Heart left ventricle (tissue), 16 donors: ENCODE measurements at regions not wholly inside any gene's neighbourhood (a gene's known extent, or its start where the extent isn't known, plus 50 kb on each side); places are given as distances from the start of the nearest gene placed in this dataset.

Source experiments
- ATAC-seq, 4 donors: fragments of 200-7000 bp; cut with Tn5 transposase; one replicate each; pipeline ENCODE4 v1.9.1; 2020 to 2022; ENCODE audit warnings: moderate library complexity in 4 of 4, mild to moderate bottlenecking in 3 of 4, moderate number of reproducible peaks in 1 of 4
- DNase-seq, 5 donors: peaks; one replicate each; pipeline ENCODE4 v3.0.0-alpha.2; 2020
- H3K27ac ChIP-seq, 12 donors: fragments of 200-600 bp; sonication (generic) in 4 of 12; one replicate each; pipeline versions ENCODE4 v1.5.0 to v1.8.0; 2016 to 2022; ENCODE audit warnings: mild to moderate bottlenecking in 2 of 12
- H3K27me3 ChIP-seq, 9 donors: fragments of 200-600 bp; sonication (generic) in 2 of 9; one replicate each; pipeline versions ENCODE4 v1.5.1 to v1.8.0; 2016 to 2022; ENCODE audit warnings: mild to moderate bottlenecking in 3 of 9
- H3K36me3 ChIP-seq, 9 donors: fragments of 200-600 bp; sonication (generic) in 2 of 9; one replicate each; pipeline versions ENCODE4 v1.5.0 to v1.8.0; 2018 to 2022; ENCODE audit warnings: mild to moderate bottlenecking in 2 of 9
- H3K4me1 ChIP-seq, 12 donors: fragments of 200-600 bp; sonication (generic) in 4 of 12; one replicate each; pipeline versions ENCODE4 v1.5.0 to v1.8.0; 2016 to 2022; ENCODE audit warnings: mild to moderate bottlenecking in 3 of 12
- H3K4me3 ChIP-seq, 12 donors: fragments of 200-600 bp; sonication (generic) in 4 of 12; one replicate each; pipeline versions ENCODE4 v1.5.0 to v1.8.0; 2017 to 2022; ENCODE audit warnings: mild to moderate bottlenecking in 9 of 12, moderate library complexity in 4 of 12
- H3K9me3 ChIP-seq, 12 donors: fragments of 200-600 bp; sonication (generic) in 4 of 12; one replicate each; pipeline versions ENCODE4 v1.5.0 to v1.8.0; 2016 to 2022; ENCODE audit warnings: mild to moderate bottlenecking in 1 of 12
- POLR2A ChIP-seq, 2 donors: fragments of 450-650 bp; IDR thresholded peaks; one replicate each; pipeline ENCODE4 v1.6.1; 2017; ENCODE audit warnings: antibody characterized with exemption in 2 of 2, mild to moderate bottlenecking in 2 of 2, moderate library complexity in 2 of 2
- WGBS, 4 donors: extraction: QIAGEN DNeasy Blood & Tissue Kit in 2 of 4; methylation state at CpG; one replicate each; pipeline versions ENCODE4 v1.1.5 to v1.1.7; 2013 to 2018; 5-methylcytosine and 5-hydroxymethylcytosine counted together
- intact Hi-C, 10 donors: fragments of 100-400 bp; cut with DNase I; formaldehyde crosslinking; loops; one replicate each; pipeline versions ENCODE4 v1.11.1 to v1.14.2; 2022
- TF ChIP-seq, protein P1 (sequence below), 12 donors: fragments of 200-600 bp; sonication (generic) in 4 of 12; IDR thresholded peaks; one replicate each; pipeline versions ENCODE4 v1.5.0 to v1.8.0; 2018 to 2022; ENCODE audit warnings: antibody characterized with exemption in 12 of 12, mild to moderate bottlenecking in 5 of 12
- donor health status: ischemic (EF 13 %, LVEDD 7.1; RV severe dilation, severe dysfunction).
- donor health status: healthy with polysubstance abuse.
- donor health status: DM: no; HTN: yes; CAD: no.
- donor health status: DM: no; HTN: no; CAD: no.
- donor health status: ischemic (EF 25% LVEDD 6.9; RV normal size, moderate dysfunction).
- donor health status: ischemic (EF 25% LVEDD 5.7; RV mildly dilated, moderate dysfunction).
- donor health status: healthy.
- donor health status: DM: yes; HTN: yes; CAD: no.
- donor health status: ischemic (EF 35%, LVEDD 5.7; RV mildly dilated, moderate dysfunction).
- donor health status: nonischemic (EF 11% LVEDD 7.7; RV severe dilation, severe dysfunction).
- donor health status: DM: yes; HTN: yes; CAD: no.
- donor health status: PGD.
- donor health status: ischemic (EF 29% LVEDD 5.4; RV normal size, mild dysfunction).
- donor health status: nonischemic (EF 23%, LVEDD 6.1; RV moderate dilation, normal function).

GRCh38 chr14:97331526-97331925, 534.3 kb downstream of the VRK1 start:
- WGBS, 4 donors = 55 to 75% (median 71%) methylated on average over 3 of the region's 3 CpGs
- TF ChIP-seq, protein P1, sequence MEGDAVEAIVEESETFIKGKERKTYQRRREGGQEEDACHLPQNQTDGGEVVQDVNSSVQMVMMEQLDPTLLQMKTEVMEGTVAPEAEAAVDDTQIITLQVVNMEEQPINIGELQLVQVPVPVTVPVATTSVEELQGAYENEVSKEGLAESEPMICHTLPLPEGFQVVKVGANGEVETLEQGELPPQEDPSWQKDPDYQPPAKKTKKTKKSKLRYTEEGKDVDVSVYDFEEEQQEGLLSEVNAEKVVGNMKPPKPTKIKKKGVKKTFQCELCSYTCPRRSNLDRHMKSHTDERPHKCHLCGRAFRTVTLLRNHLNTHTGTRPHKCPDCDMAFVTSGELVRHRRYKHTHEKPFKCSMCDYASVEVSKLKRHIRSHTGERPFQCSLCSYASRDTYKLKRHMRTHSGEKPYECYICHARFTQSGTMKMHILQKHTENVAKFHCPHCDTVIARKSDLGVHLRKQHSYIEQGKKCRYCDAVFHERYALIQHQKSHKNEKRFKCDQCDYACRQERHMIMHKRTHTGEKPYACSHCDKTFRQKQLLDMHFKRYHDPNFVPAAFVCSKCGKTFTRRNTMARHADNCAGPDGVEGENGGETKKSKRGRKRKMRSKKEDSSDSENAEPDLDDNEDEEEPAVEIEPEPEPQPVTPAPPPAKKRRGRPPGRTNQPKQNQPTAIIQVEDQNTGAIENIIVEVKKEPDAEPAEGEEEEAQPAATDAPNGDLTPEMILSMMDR (IDR thresholded peaks at IDR 0.05) = no peak
- TF ChIP-seq POLR2A (IDR thresholded peaks at IDR 0.05) = no peak
- H3K4me1 ChIP-seq = no peaks in the 10 kb centered on the region
- no peak overlapping the region for H3K27ac ChIP-seq
- H3K27me3 ChIP-seq = no peaks in the 10 kb centered on the region
- no peak for ATAC-seq
- no peak for DNase-seq
- no peak overlapping the region for H3K4me3 ChIP-seq
- no peaks in the 10 kb centered on the region for H3K36me3 ChIP-seq
- no peaks in the 10 kb centered on the region for H3K9me3 ChIP-seq
- intact Hi-C loops = no loop called here

- Histone ChIP-seq H3K4me3 (no peak overlapping the region), H3K9me3 (no peaks in the 10 kb centered on the region), H3K27ac (no peak overlapping the region), H3K36me3 (no peaks in the 10 kb centered on the region), H3K4me1 (no peaks in the 10 kb centered on the region), H3K27me3 (peaks cover 0 to 4% (median 0%) of the 10 kb centered on the region in 9 donors)
- DNase-seq = no peak
- intact Hi-C loops = no loop called here
- ATAC-seq = no peak
- WGBS, 4 donors = 88 to 94% (median 92%) methylated on average over 1 of the region's 1 CpG
- TF ChIP-seq POLR2A (IDR thresholded peaks at IDR 0.05) = no peak
- TF ChIP-seq, protein P1 (IDR thresholded peaks at IDR 0.05) = no peak
Observed at GRCh38 chr14:97336179-97336578, 539.0 kb downstream of the VRK1 start.

GRCh38 chr14:97336816-97337215, 539.6 kb downstream of the VRK1 start:
- intact Hi-C loops = no loop called here
- H3K36me3 ChIP-seq = no peaks in the 10 kb centered on the region
- peaks cover 0 to 5% (median 0%) of the 10 kb centered on the region in 9 donors for H3K27me3 ChIP-seq
- H3K4me3 ChIP-seq = no peak overlapping the region
- no peaks in the 10 kb centered on the region for H3K9me3 ChIP-seq
- no peak for ATAC-seq
- H3K4me1 ChIP-seq = no peaks in the 10 kb centered on the region
- H3K27ac ChIP-seq = no peak overlapping the region
- 67 to 79% (median 72%) methylated on average over 5 of the region's 5 CpGs for WGBS, 4 donors
- no peak for DNase-seq
- no peak for TF ChIP-seq POLR2A (IDR thresholded peaks at IDR 0.05)
- TF ChIP-seq, protein P1 (IDR thresholded peaks at IDR 0.05) = no peak

GRCh38 chr14:97337267-97337666, 540.1 kb downstream of the VRK1 start:
- Histone ChIP-seq H3K27me3 (peaks cover 0 to 5% (median 0%) of the 10 kb centered on the region in 9 donors), H3K4me1 (no peaks in the 10 kb centered on the region), H3K27ac (no peak overlapping the region), H3K36me3 (no peaks in the 10 kb centered on the region), H3K4me3 (no peak overlapping the region), H3K9me3 (no peaks in the 10 kb centered on the region)
- ATAC-seq (no peak), DNase-seq (no peak)
- intact Hi-C loops = no loop called here
- 73 to 79% (median 78%) methylated on average over 3 of the region's 3 CpGs for WGBS, 4 donors
- no peak for TF ChIP-seq POLR2A (IDR thresholded peaks at IDR 0.05)
- TF ChIP-seq, protein P1 (IDR thresholded peaks at IDR 0.05) = no peak
